K562 (cell line): ENCODE measurements at regions not wholly inside any gene's neighbourhood (a gene's known extent, or its start where the extent isn't known, plus 50 kb on each side); places are given as distances from the start of the nearest gene placed in this dataset.
"Not testable (repeated sequence)": the region's sequence is repeated elsewhere in the genome, so short reads cannot be mapped to it uniquely, and the experiment has no call there.

Experiments
- ATAC-seq: fragments of 200-7000 bp; cut with Tn5 transposase; 3 replicates; pipeline ENCODE4 v1.9.1; 2020; ENCODE audit warnings: moderate library complexity
- BruUV-seq: library from RNA; stranded (reverse); fragments of 400-500 nt; replicated peaks from 2 replicates; lab custom pipeline; 2021; lab: Mats Ljungman, UMichigan
- CTCF ChIA-PET: fragments of 300-600 bp; formaldehyde crosslinking; extraction: SDS; loops from one replicate; lab custom pipeline; 2021; ENCODE audit warnings: low intra/inter-chr PET ratio; lab: Yijun Ruan, JAX
- POLR2A ChIA-PET: fragments of 300-600, 350-650 bp; sonication (Branson Sonifier 250); formaldehyde crosslinking; extraction: SDS; loops from one replicate; lab custom pipeline; 2021; ENCODE audit warnings: antibody characterized with exemption, inconsistent platforms; lab: Yijun Ruan, JAX
- DNase-seq, 4 experiments: peaks; one replicate each; pipeline versions ENCODE4 v3.0.0 to v3.0.0-alpha.2; 2011 to 2018; ENCODE audit warnings: low spot score in 3 of 4, mixed read lengths in 3 of 4; ENCODE audit errors: extremely low read depth in 1 of 4
- FAIRE-seq: peaks from 2 replicates; lab custom pipeline; 2011; peaks lifted over from hg19 to GRCh38; lab: Jason Lieb, UNC
- H2AFZ ChIP-seq: 2 replicates; pipeline ENCODE4 v1.6.0; 2011; ENCODE audit warnings: low read depth, low read length, control low read depth, inconsistent platforms
- H3K27ac ChIP-seq: fragments of 200-600 bp; 3 replicates; pipeline ENCODE4 v1.8.0; 2011; ENCODE audit warnings: low read depth, mild to moderate bottlenecking, control low read depth, inconsistent platforms, low read length, moderate library complexity, mixed read lengths; ENCODE audit errors: extremely low read depth
- H3K27me3 ChIP-seq, 2 experiments: fragments of 300-600 bp in 1 of 2; 2 replicates in 1 of 2; 3 replicates in 1 of 2; pipeline versions ENCODE4 v1.6.0 to v1.8.0; 2011; ENCODE audit warnings: inconsistent platforms in 2 of 2, low read length in 2 of 2, mild to moderate bottlenecking in 1 of 2, mixed read lengths in 1 of 2, moderate library complexity in 1 of 2; ENCODE audit not compliant: control insufficient read depth in 2 of 2, insufficient read depth in 2 of 2
- H3K36me3 ChIP-seq: fragments of 300-600 bp; 3 replicates; pipeline ENCODE4 v1.8.0; 2011; ENCODE audit warnings: mild to moderate bottlenecking, low read length, inconsistent platforms; ENCODE audit not compliant: control insufficient read depth, insufficient read depth
- H3K4me1 ChIP-seq, 2 experiments: fragments of 200-600 bp in 1 of 2; replicated peaks in 1 of 2; 2 replicates in 1 of 2; 3 replicates in 1 of 2; pipeline versions ENCODE4 v1.5.1 to v1.8.0; 2011; ENCODE audit warnings: inconsistent platforms in 2 of 2, low read length in 2 of 2, mild to moderate bottlenecking in 1 of 2, mixed read lengths in 1 of 2, moderate library complexity in 1 of 2; ENCODE audit not compliant: control insufficient read depth in 2 of 2, insufficient read depth in 2 of 2
- H3K4me2 ChIP-seq: 2 replicates; pipeline ENCODE4 v1.6.1; 2011; ENCODE audit warnings: low read length, control low read depth, inconsistent platforms, mixed read lengths; ENCODE audit not compliant: insufficient read depth
- H3K4me3 ChIP-seq: fragments of 200-600 bp; sonication (generic), shearing (Covaris generic); 2 replicates; pipeline ENCODE4 v1.5.1; 2016; ENCODE audit warnings: control low read depth, inconsistent platforms
- H3K79me2 ChIP-seq: fragments of 200-600 bp; 3 replicates; pipeline ENCODE4 v1.8.0; 2011; ENCODE audit warnings: low read length, inconsistent platforms; ENCODE audit not compliant: control insufficient read depth, insufficient read depth
- H3K9ac ChIP-seq, 2 experiments: 2 replicates each; pipeline versions ENCODE4 v1.6.0 to v1.6.1; 2011; ENCODE audit warnings: low read depth in 2 of 2, low read length in 2 of 2, control low read depth in 1 of 2, inconsistent platforms in 1 of 2, mild to moderate bottlenecking in 1 of 2, mixed read lengths in 1 of 2; ENCODE audit not compliant: insufficient read depth in 1 of 2
- H3K9me1 ChIP-seq: one replicate; pipeline ENCODE4 v1.6.0; 2011; ENCODE audit warnings: inconsistent platforms, mild to moderate bottlenecking, low read length, moderate library complexity; ENCODE audit not compliant: control insufficient read depth, insufficient read depth
- H3K9me3 ChIP-seq: replicated peaks from 2 replicates; pipeline ENCODE4 v1.5.1; 2011; ENCODE audit warnings: low read depth, low read length, inconsistent platforms; ENCODE audit not compliant: control insufficient read depth, insufficient read depth
- H4K20me1 ChIP-seq: replicated peaks from 2 replicates; pipeline ENCODE4 v1.6.1; 2011; ENCODE audit warnings: low read length, inconsistent platforms, mixed read lengths; ENCODE audit not compliant: control insufficient read depth, insufficient read depth
- CTCF ChIP-seq, 3 experiments: IDR thresholded peaks in 2 of 3; conservative IDR thresholded peaks in 1 of 3; 2 replicates each; pipeline ENCODE4 v1.5.1; 2011 to 2012; ENCODE audit warnings: low read length in 3 of 3, mild to moderate bottlenecking in 3 of 3, control low read depth in 2 of 3, improper control_type of control experiment in 1 of 3, inconsistent platforms in 1 of 3, low read depth in 1 of 3, mixed read lengths in 1 of 3, moderate library complexity in 1 of 3; ENCODE audit not compliant: insufficient read depth in 2 of 3
- ZBTB33 ChIP-seq: sonication (generic); formaldehyde crosslinking; IDR thresholded peaks from 2 replicates; pipeline ENCODE4 v1.8.1; 2023; ENCODE audit warnings: mild to moderate bottlenecking, missing genetic modification reagents
- WGBS: fragments of 100-300 bp; shearing (Covaris generic); methylation state at CpG from one replicate; pipeline ENCODE4 v1.1.6; 2016; ENCODE audit warnings: low coverage, mixed read lengths; ENCODE audit not compliant: insufficient coverage; ENCODE audit errors: missing lambda C conversion rate; 5-methylcytosine and 5-hydroxymethylcytosine counted together
- in situ Hi-C: fragments of 300-500 bp; cut with MboI; formaldehyde crosslinking; loops from 4 replicates; pipeline ENCODE4 v1.15.0; 2018; ENCODE audit warnings: inconsistent platforms, mixed read lengths
- intact Hi-C: fragments of 100-400 bp; cut with micrococcal nuclease; formaldehyde crosslinking; loops from 2 replicates; pipeline ENCODE4 v1.14.2; 2022

GRCh38 chr4:73671348-73671747, 51.1 kb upstream of the RASSF6 start:
- H3K79me2 ChIP-seq, in situ Hi-C loops, H4K20me1 ChIP-seq, FAIRE-seq, H3K9me3 ChIP-seq, H3K9ac ChIP-seq, H3K9me1 ChIP-seq, intact Hi-C loops, ATAC-seq, H3K4me3 ChIP-seq, POLR2A ChIA-PET, H3K27ac ChIP-seq, H3K4me2 ChIP-seq, CTCF ChIA-PET, H3K36me3 ChIP-seq, H2AFZ ChIP-seq, BruUV-seq, H3K27me3 ChIP-seq, DNase-seq: not testable (repeated sequence)
- peaks cover 0 to 17% of the 10 kb centered on the region in 2 experiments; a peak in 3 of 5 replicates for H3K4me1 ChIP-seq
- TF ChIP-seq CTCF (IDR thresholded peaks at IDR 0.05 in 2 of 3, conservative IDR thresholded peaks at IDR 0.05 in 1 of 3; ENCODE audit: insufficient read depth in 2 of 3, low read depth in 1 of 3, low read length in 3 of 3): 0 out of 6 replicates have a peak, but pooled peaks of 1 of the 3 experiments have one; percentile 0
- TF ChIP-seq ZBTB33 (CRISPR knock-in tag): peak; percentile 98
- 82% methylated on average over 4 of the region's 6 CpGs for WGBS
